Epithelial cell of proximal tubule (primary cell): ENCODE measurements at regions not wholly inside any gene's neighbourhood (a gene's known extent, or its start where the extent isn't known, plus 50 kb on each side); places are given as distances from the start of the nearest gene placed in this dataset.
A peak's percentile ranks its signal among the peaks of the same experiment; 100 is the strongest.
"Not testable (repeated sequence)": the region's sequence is repeated elsewhere in the genome, so short reads cannot be mapped to it uniquely, and the experiment has no call there.

Source experiments
- DNase-seq: peaks from one replicate; pipeline ENCODE4 v3.0.0-alpha.2; 2011; ENCODE audit warnings: low read depth
- H3K4me3 ChIP-seq: 2 replicates; pipeline ENCODE4 v1.5.1; 2011; ENCODE audit warnings: low read depth, mild to moderate bottlenecking, low read length
- CTCF ChIP-seq: conservative IDR thresholded peaks from 2 replicates; pipeline ENCODE4 v1.5.1; 2012; ENCODE audit warnings: low read depth, mild to moderate bottlenecking, low read length

DNA sequence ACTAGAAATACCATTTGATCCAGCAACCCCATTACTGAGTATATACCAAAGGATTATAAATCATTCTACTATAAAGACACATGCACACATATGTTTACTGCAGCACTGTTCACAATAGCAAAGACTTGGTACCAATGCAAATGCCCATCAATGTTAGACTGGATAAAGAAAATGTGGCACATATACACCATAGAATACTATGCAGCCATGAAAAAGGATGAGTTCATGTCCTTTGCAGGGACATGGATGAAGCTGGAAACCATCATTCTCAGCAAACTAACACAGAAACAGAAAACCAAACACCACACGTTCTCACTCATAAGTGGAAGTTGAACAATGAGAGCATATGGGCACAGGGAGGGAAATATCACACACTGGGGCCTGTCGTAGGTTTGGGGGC is 106.0 kb downstream of the SPATA18 start:
- not testable (repeated sequence) for DNase-seq

DNA sequence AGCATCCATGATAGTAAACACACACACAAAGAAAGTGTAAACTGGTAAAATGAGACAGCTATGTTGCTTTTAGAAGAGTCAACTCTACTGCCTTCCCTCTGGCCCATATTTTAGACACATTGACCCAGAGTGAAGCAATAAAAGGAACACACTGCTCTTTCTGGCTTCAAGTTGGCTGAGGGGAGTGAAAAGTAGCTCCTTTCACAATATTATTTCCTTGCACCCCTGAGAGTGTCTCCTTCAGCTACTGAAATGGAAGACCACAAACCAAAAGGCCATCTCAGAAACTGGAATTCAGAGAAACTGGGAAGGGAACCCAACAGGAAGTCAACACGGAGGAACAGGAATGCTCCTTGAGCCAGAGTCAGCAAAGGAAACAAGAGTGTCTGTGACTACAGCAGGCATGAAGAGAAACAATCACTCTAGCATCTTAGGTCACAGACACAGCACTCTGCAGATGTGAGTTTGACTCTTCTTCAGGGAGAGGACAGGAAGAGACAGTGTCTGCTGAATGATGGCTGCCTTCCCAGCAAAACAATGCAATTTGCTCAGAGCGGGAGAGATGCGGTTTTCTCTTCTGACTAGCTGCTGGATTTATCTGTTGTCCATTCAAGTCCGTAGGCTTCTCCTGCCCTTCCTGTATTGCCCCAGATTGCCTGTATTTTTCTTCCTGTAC is 106.7 kb downstream of the SPATA18 start:
- H3K4me3 ChIP-seq: no peak overlapping the region
- TF ChIP-seq CTCF: no peak
- DNase-seq: no peak

More for the DNA sequence above, 106.0 kb downstream of the SPATA18 start:
- H3K4me3 ChIP-seq: not testable (repeated sequence)

GRCh38 chr4:52160859-52161258 is 109.8 kb downstream of the SPATA18 start:
- H3K4me3 ChIP-seq: no peak overlapping the region
- DNase-seq: no peak
- no peak for TF ChIP-seq CTCF

GRCh38 chr4:52164116-52164515 is 113.0 kb downstream of the SPATA18 start:
- H3K4me3 ChIP-seq: no peak overlapping the region
- TF ChIP-seq CTCF: no peak
- DNase-seq: no peak

DNA sequence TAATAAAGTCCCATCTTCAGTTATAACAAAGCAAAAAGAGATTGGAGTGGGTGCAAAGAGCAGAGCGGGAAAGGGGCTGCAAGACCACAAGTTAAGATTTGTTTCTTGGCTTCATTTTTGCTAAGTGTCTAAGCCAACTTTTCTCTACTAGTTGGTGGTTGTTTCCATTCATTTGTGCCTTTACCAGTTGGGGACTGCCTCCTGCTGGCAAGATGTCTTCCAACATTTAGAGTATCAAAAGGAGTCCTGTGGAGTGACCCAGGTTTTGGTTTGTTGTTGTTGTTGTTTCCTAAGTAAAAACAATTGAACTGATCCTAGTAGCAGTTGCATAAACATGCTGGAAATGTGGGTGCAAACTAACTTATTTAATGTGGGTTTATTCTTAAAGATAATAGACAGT is 121.1 kb downstream of the SPATA18 start:
- peak; percentile 48 for TF ChIP-seq CTCF
- no peak for DNase-seq
- no peak overlapping the region for H3K4me3 ChIP-seq

DNA sequence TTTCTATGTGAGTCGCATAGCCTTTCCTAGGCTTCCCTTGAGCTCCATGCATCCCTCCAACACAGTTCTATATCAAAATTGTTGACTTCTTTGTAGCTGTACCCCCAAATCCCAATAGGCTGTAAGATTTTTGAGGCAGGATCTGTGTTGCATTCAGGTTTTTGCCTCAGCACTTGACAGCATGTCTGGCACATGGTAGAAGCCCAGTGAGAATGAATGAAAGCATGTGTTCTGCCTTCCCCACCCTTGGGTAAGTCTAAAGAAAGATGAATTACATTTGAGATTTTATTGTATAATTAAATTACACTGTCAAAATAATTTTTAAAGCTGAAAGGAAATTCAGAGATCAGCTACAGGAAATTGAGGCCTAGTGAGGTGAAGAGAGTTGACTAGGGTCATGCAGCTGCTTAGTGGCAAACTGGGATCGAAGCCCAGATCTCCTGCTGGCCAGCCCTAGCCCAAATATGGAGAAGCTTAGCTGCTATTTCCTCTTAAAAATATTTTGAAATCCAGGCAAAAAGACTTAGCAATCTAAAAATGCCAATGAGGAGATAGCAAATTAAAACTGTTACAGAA is 122.5 kb downstream of the SPATA18 start:
- TF ChIP-seq CTCF: no peak
- no peak overlapping the region for H3K4me3 ChIP-seq
- no peak for DNase-seq

DNA sequence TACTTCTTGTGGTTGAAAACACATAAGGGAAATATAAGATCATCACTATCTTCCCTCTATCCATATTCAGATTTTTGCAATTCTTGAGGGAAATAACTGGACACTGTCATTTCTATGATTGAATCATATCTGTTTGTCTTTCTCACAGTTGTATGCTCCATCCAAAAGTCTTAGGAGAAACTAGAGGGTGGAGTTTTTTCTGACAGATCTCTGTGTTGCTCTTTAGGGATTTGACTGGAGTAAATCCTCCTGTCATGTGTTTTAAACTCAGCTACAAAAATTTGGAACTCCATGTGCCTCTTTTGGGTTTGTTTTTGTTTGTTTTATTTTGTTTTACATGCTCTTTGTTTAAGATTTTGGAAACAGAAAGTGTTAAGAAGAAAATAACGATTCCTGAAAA is 136.5 kb downstream of the SPATA18 start:
- no peak for DNase-seq
- no peak overlapping the region for H3K4me3 ChIP-seq
- no peak for TF ChIP-seq CTCF
